ENCODE measurements at regions not wholly inside any gene's neighbourhood (a gene's known extent, or its start where the extent isn't known, plus 50 kb on each side); places are given as distances from the start of the nearest gene placed in this dataset.
A peak's percentile ranks its signal among the peaks of the same experiment; 100 is the strongest.

DNA sequence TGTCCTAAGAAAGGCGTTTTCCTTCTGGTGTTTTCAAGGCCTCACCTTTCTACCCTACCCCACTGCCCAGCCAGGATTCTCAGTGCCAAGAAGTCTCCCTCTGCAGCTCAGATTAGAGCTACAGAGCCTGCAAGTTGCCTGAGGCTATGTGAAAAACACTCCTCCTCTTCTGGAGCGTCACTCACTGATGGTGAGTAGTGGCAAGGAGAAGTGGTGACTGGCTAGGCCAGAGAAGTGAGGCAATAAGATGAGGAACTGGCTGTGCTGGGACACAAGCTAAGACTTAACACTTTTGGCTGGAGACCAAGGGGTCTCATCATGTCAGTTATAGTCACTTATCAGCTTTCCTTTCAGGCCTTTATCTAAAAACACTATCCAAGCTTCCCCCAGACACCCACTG lies 86.7 kb upstream of the PRKAR2B start:
- peak; percentile 2 for DNase-seq

DNA sequence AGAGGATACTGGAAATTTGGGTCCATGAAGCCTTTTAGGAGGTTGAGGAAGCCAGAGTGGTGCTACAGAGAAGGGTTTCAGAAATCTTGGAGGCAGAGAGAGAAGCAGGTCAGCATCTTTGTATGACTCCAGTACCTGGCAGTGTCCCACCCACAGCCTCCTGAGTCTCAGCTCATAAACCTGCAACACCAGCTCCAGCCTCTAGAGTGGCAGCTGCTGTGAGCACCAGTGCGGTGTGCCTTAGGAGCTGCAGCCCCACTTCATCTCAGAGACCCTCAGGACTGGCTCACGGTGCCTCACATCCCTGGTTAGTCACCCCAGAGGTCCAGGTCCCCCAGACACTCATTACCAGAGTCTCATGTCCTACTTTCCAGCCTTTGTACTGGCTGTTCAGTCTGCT lies 84.8 kb upstream of the PRKAR2B start:
- DNase-seq: no peak

DNA sequence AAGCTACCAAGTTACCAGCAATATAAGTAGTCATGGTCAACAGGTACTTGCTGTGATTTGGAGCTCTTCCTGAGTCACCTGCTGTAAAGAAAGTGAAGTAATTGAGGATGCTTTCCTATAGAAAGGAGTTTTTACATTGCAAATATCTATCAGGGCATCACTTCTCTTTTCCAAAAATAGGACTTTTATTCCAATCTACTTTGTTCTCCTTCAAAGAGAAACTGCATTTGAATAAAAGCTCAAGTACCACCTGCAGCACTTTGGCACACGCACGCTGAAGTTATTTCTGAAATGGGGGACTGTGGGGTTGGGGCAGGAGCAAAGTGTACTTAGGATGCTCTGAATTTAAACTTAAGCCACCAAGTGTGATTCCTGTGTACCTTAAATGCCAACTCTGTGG lies 81.8 kb upstream of the PRKAR2B start:
- DNase-seq: no peak

DNA sequence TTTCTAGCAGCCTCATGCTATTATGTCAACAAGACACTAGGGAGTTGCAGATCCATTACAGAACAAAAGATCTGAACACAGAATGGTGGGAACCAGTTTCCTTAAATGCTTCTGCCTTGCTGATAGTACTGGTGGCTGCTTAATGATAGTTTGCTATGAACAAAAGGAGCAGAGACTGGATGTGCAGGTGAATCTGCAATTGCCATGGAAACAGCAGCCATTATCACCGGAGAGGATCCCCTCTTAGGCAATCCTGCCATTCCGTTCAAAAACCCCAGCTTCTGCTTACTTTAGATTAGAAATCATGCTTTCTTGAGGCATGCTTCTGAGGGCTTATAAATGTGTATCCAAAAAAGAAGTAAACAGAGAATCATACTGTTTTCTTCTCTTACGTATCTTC lies 80.0 kb upstream of the PRKAR2B start:
- DNase-seq: peak; percentile 31

DNA sequence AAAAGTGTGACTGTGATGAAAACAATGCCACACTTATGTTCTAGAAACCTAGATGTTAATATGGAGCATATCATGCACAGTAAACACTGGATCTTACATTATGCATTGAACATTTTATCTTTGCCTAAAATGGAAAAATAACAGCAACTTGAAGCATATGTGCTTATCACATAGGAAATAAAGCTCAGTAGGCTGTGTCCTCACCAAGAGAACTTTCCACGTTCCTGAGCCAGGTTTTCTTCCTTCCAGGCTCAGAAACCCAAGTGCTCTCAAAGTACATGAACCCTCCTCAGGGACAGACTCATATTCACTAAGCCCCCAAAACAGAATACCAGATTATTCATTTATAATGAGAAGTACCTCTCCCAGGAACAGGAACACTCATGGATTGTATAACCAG lies 79.4 kb upstream of the PRKAR2B start:
- DNase-seq: no peak

DNA sequence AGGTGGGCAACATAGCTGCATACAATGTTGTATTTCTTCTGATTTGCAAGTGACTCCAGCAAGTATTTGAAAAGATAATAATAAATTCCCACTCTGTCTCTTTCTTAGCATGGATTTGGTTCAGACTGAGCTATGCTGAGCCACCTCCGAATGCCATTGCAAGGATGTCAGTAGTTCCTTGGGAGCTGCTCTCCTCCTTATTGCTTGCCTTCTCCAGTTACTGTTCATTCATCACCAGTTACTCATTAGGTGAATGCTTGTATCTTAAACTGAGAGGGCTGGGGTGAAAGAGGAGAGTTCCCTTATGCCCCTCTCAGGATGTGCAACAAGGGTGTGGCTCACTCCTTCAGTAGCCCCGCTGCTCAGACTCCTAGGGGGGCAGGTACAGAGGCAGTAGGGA lies 78.4 kb upstream of the PRKAR2B start:
- DNase-seq: no peak

DNA sequence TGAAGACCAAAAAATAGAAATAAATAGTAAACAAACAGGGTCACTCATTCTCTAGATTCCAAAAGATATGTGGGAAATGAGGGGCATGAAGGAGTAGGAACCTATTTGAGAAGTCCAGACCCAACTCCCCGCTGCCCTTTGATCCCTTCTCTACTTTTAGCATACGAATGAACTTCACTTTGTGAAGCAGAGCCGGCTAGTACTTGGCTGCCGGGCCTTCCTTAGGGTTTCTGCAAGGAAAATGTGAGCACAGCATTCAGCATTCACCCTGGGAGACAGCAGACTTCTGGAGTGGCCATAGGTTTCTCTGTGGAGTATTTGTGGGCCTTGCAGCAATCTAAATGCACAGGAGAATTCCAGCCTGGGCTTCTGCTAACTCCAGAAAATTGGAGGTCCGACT lies 76.3 kb upstream of the PRKAR2B start:
- no peak for DNase-seq

DNA sequence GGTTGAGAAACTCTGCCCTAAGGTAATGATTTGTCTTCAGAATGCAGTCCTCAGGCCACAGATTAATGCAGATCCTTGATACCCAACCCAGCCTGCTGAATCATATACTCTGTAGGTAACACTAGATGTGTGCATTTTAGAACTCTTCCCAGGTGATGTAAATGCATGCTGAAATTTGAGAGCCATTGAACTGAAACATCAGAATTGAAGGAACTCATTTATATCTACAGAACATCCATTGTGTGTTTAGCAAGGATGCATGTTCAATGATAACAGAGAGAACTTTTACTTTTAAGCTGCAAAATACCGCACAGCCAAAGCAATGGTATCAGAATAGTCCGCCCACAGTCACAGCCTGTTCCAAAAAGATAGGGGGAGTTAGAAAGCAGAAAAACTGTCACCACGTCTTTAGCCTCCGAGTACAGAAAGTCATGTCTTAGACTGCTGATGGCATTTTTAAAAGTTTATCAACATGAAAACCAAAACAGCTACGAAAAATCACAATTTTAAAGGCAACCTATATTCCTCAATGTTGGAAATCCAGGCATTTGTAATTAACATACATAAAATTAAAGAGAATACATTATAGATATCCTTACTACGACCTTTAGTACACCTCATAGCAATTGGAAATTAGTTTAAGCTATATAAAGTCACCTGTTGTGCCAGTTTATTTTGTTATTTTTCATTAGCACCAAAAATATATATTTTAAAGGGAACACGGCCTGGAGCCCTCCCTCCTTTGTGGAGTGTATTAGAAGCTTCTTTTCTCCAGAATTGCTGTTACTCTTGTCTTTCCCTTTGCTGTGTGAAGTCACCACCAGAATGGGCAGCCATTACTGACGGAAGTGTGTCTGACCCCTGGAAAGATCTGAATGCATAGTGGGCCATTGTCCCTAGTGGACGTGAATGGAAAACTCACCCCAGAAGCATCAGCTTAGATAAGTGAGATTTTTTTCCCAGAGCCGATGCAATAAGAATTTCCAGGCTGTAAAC lies 65.8 kb upstream of the PRKAR2B start:
- DNase-seq: no peak

DNA sequence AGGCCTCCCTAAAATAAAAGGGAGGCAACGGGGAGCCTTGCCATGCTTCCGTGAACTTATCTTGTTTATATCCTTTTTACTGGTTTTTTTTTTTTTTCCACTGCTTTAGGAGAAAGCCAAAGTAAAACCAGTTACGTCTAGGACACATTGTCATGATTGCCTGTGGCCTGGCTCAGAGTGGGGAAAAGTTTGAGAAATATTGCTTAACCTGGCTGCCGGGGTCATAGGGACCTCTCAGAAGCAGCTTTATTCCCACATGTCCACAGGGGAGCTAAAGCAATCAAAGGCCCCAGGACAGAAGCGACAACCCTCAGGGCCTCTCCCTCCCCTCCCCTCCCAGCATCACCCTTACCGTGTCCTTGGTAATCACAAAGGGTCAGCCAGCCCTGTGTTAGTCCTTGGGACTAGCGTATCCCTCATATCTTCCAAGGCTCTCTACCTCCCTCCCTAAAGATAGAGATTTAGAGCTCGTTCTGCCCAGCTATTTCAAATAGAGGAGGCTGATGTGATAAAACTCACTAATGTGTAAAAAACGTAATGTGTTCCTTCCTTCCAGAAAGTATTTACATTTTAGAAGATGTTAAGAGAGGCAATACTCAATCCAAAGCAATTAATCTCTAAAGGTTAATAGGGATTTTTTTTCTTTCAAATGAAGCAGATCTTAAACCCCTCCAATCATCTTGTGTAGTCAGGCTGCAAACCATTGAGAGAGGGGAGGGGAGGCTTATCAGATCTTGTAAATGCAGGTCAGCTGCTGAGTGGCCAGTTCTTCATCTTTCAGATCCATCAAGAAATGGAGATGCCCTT lies 64.8 kb upstream of the PRKAR2B start:
- DNase-seq: no peak

DNA sequence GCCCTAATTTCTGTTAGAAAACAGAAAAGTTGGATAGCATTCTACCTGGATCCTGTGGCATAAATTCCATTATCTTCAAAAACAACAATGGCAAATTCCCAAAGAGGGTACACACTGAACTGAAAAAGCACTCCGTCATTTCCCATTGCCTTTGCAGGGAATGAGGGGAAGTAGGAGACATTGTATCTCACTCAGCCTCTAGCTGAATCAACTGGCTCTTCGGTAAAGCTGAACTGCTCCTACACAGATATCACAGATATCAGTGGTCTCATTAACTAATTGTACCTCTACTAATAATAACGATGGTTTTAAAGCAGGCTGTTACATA lies 64.2 kb upstream of the PRKAR2B start:
- DNase-seq: no peak

DNA sequence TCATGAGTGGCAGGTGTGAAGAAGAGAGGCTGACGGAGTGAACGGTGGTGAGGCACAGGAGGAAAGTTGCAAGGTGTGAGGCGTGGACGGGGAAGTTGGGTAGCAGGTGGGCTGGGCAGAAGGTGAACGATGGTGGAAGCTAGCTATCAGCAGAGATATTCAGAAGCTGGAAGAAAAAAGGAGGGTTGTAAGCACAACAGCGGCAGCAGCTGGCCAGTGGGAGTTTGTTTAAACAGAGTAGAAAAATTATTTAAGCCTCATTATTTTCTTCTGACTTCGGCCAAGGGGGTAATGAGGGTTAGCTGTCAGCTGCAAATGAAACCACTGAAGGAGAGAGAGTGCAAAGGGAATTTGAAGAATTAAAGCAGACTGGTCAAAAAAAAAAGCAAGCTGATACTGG lies 62.1 kb upstream of the PRKAR2B start:
- no peak for DNase-seq

DNA sequence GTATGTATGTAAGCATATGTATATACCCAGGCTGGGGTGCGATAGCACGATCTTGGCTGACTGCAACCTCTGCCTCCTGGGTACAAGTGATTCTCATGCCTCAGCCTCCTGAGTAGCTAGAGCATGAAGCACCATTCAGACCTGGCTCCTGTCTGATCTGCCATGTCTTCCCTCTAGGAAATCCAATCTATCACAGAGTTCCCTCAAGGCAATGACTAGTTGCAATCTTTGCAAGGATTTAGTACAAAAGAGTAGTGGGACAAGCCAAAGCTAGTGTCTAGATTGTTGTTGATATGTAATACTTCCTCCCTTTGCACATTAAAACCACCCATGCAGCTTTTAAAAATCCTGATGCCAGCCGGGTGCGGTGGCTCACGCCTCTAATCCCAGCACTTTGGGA lies 60.5 kb upstream of the PRKAR2B start:
- no peak for DNase-seq

DNA sequence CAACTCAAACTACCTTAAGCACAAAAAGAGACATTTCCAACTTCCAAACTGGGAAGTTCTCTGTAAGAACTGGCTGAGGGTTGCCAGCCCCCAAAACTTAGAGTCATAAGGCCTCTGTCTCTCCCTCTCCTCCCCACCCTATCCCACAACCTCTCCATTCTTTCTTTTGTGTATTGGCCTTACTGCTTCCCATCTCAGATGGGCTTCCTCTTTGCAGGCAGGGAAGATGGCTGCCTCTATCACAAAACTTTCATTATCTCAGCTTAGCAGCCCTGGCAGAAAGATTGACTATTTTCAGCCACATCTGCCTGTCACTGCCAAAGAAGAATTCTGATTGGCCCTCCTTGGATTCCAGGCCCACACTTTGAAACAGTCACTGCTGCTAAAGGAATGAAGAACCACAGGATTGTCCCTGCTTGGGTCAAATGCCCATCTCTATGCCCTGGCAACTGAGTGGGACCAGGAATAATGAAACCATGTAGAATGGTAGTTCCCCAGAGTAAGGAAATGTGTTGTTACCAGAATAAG lies 58.0 kb upstream of the PRKAR2B start:
- DNase-seq: no peak

DNA sequence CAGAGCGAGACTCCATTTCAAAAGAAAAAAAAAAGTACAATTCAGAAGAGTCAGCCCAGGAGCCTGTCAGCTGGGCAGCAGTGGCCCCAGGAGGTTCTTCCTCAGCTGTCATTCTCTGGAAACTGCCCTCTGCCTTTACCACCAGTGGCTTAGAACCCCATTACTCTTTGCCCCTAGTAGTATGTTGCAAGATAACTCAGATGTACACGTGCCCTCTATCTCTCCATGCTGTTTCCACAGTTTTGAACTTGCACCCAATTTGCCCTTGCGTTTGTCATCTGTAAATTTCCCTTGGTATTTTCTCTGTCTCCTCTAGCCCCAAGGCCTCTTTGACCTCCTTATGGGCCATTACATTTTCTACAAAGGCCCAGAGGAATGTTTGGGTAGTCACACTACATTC lies 56.7 kb upstream of the PRKAR2B start:
- no peak for DNase-seq

DNA sequence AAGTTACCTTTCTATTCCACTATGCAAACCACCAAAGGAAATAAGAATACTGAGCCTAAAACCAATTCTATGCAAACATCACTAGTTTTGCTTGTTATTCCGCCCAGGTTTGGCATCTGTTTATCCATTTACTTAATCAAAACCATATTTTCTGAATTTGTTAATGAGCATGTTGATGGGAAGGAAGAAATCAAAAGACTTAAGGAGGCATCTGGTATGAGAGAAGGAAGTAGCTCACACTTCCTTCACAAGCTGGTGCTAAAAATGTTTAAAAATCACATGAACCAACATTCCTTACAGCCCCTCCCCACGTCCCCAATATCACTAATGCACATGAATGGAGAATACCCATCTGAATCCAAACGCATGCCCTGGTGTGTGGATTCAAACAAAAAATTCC lies 52.0 kb upstream of the PRKAR2B start:
- no peak for DNase-seq

Data from NCI-H345 (cell line).